ENCODE measurements at regions not wholly inside any gene's neighbourhood (a gene's known extent, or its start where the extent isn't known, plus 50 kb on each side); places are given as distances from the start of the nearest gene placed in this dataset.

- Histone ChIP-seq H3F3A (ENCODE audit: insufficient read depth, low read length) (no peaks in the 10 kb centered on the region), H3K9me2 (ENCODE audit: low read depth, low read length) (no peaks in the 10 kb centered on the region), H4K20me1 (ENCODE audit: insufficient read depth, low read length) (no peaks in the 10 kb centered on the region), H3K36me3 (ENCODE audit: insufficient read depth, low read length) (no peaks in the 10 kb centered on the region), H3K27ac (ENCODE audit: low read depth, low read length, poor library complexity, severe bottlenecking) (no peak overlapping the region), H3K9me3 (ENCODE audit: low read length) (no peaks in the 10 kb centered on the region), H3K79me2 (ENCODE audit: insufficient read depth, low read length) (no peaks in the 10 kb centered on the region), H3K27me3 (ENCODE audit: insufficient read depth, low read length) (no peaks in the 10 kb centered on the region), H3K4me1 (ENCODE audit: insufficient read depth, low read length, severe bottlenecking) (peaks cover 21% of the 10 kb centered on the region), H3K9ac (ENCODE audit: low read length) (no peak overlapping the region), H3K4me2 (ENCODE audit: low read length) (no peak overlapping the region), H3K4me3 (ENCODE audit: low read depth, low read length, poor library complexity, severe bottlenecking) (no peak overlapping the region), H2AFZ (ENCODE audit: low read length) (no peak overlapping the region)
- no peak for TF ChIP-seq EZH2 (IDR thresholded peaks at IDR 0.05; ENCODE audit: borderline replicate concordance, low read length)
- TF ChIP-seq, protein P1, sequence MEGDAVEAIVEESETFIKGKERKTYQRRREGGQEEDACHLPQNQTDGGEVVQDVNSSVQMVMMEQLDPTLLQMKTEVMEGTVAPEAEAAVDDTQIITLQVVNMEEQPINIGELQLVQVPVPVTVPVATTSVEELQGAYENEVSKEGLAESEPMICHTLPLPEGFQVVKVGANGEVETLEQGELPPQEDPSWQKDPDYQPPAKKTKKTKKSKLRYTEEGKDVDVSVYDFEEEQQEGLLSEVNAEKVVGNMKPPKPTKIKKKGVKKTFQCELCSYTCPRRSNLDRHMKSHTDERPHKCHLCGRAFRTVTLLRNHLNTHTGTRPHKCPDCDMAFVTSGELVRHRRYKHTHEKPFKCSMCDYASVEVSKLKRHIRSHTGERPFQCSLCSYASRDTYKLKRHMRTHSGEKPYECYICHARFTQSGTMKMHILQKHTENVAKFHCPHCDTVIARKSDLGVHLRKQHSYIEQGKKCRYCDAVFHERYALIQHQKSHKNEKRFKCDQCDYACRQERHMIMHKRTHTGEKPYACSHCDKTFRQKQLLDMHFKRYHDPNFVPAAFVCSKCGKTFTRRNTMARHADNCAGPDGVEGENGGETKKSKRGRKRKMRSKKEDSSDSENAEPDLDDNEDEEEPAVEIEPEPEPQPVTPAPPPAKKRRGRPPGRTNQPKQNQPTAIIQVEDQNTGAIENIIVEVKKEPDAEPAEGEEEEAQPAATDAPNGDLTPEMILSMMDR (IDR thresholded peaks at IDR 0.05; ENCODE audit: low read length) = no peak
These were observed 1429.3 kb upstream of the LRRTM3 start for GRCh38 chr10:65496541-65496940.

- Histone ChIP-seq H3K79me2 (ENCODE audit: insufficient read depth, low read length) (no peaks in the 10 kb centered on the region), H3K4me1 (ENCODE audit: insufficient read depth, low read length, severe bottlenecking) (peaks cover 28% of the 10 kb centered on the region), H3K36me3 (ENCODE audit: insufficient read depth, low read length) (no peaks in the 10 kb centered on the region), H3K9me3 (ENCODE audit: low read length) (no peaks in the 10 kb centered on the region), H4K20me1 (ENCODE audit: insufficient read depth, low read length) (no peaks in the 10 kb centered on the region), H3K9me2 (ENCODE audit: low read depth, low read length) (no peaks in the 10 kb centered on the region), H3K27ac (ENCODE audit: low read depth, low read length, poor library complexity, severe bottlenecking) (no peak overlapping the region), H2AFZ (ENCODE audit: low read length) (no peak overlapping the region), H3K4me2 (ENCODE audit: low read length) (no peak overlapping the region), H3K9ac (ENCODE audit: low read length) (no peak overlapping the region), H3F3A (ENCODE audit: insufficient read depth, low read length) (no peaks in the 10 kb centered on the region), H3K4me3 (ENCODE audit: low read depth, low read length, poor library complexity, severe bottlenecking) (no peak overlapping the region), H3K27me3 (ENCODE audit: insufficient read depth, low read length) (no peaks in the 10 kb centered on the region)
- TF ChIP-seq, protein P1 (IDR thresholded peaks at IDR 0.05; ENCODE audit: low read length) = no peak
- TF ChIP-seq EZH2 (IDR thresholded peaks at IDR 0.05; ENCODE audit: borderline replicate concordance, low read length) = no peak
These were observed 1428.0 kb upstream of the LRRTM3 start for GRCh38 chr10:65497837-65498236.

DNA sequence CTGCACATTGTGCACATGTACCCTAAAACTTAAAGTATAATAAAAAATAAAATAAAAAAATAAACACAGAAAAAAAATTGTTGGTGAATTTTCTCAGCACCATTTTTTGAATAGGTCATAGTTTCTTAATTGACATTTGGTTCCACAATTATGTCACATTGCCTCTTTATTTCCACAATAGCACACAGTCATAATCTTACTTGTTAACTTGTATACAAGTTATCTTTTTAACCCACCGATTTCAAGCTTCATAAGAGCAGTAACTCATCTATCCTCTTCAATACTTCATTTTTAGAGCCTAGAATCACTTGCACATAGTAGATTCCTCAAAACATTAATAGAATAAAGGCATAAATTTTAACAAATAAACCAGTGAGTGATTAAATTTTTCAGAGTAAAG is 1425.1 kb upstream of the LRRTM3 start:
- Histone ChIP-seq H4K20me1 (ENCODE audit: insufficient read depth, low read length) (no peaks in the 10 kb centered on the region), H3K4me3 (ENCODE audit: low read depth, low read length, poor library complexity, severe bottlenecking) (no peak overlapping the region), H3K27me3 (ENCODE audit: insufficient read depth, low read length) (no peaks in the 10 kb centered on the region), H3K9ac (ENCODE audit: low read length) (no peak overlapping the region), H3K79me2 (ENCODE audit: insufficient read depth, low read length) (no peaks in the 10 kb centered on the region), H3K4me2 (ENCODE audit: low read length) (peak overlapping the region; percentile 47), H3K9me3 (ENCODE audit: low read length) (no peaks in the 10 kb centered on the region), H3K36me3 (ENCODE audit: insufficient read depth, low read length) (no peaks in the 10 kb centered on the region), H3K9me2 (ENCODE audit: low read depth, low read length) (no peaks in the 10 kb centered on the region), H3K4me1 (ENCODE audit: insufficient read depth, low read length, severe bottlenecking) (peaks cover 28% of the 10 kb centered on the region), H3K27ac (ENCODE audit: low read depth, low read length, poor library complexity, severe bottlenecking) (peak overlapping the region; percentile 86), H2AFZ (ENCODE audit: low read length) (no peak overlapping the region; the same call in 1 of the 2 replicates), H3F3A (ENCODE audit: insufficient read depth, low read length) (no peaks in the 10 kb centered on the region)
- no peak for TF ChIP-seq EZH2 (IDR thresholded peaks at IDR 0.05; ENCODE audit: borderline replicate concordance, low read length)
- TF ChIP-seq, protein P1 (IDR thresholded peaks at IDR 0.05; ENCODE audit: low read length) = no peak
